ENCODE measurements at regions not wholly inside any gene's neighbourhood (a gene's known extent, or its start where the extent isn't known, plus 50 kb on each side); places are given as distances from the start of the nearest gene placed in this dataset.

GRCh38 chr5:112534067-112534583 is 115.0 kb upstream of the EPB41L4A start:
- TF ChIP-seq CTCF (IDR thresholded peaks at IDR 0.05; ENCODE audit: low read depth, low read length) (no peak), EZH2phosphoT487 (IDR thresholded peaks at IDR 0.05; ENCODE audit: low read depth) (no peak)
